ENCODE measurements at regions not wholly inside any gene's neighbourhood (a gene's known extent, or its start where the extent isn't known, plus 50 kb on each side); places are given as distances from the start of the nearest gene placed in this dataset.

- no peak for TF ChIP-seq USF2 (IDR thresholded peaks at IDR 0.05)
- TF ChIP-seq RFX5 (IDR thresholded peaks at IDR 0.05) = no peak
- no peak for TF ChIP-seq POLR2A (IDR thresholded peaks at IDR 0.05; ENCODE audit: low read length)
- no peak for TF ChIP-seq JUN (IDR thresholded peaks at IDR 0.05)
- no peak for TF ChIP-seq CTCF (IDR thresholded peaks at IDR 0.05)
- no peak for TF ChIP-seq TP53 (CRISPR knock-in tag; IDR thresholded peaks at IDR 0.05)
- TF ChIP-seq KDM1A (IDR thresholded peaks at IDR 0.05; ENCODE audit: low read depth) = no peak
- no peak for TF ChIP-seq JUNB (IDR thresholded peaks at IDR 0.05)
- no peak for TF ChIP-seq REST (IDR thresholded peaks at IDR 0.05)
- no peak for TF ChIP-seq FOSL2 (IDR thresholded peaks at IDR 0.05)
- no peak for TF ChIP-seq FOSL2 (CRISPR knock-in tag; IDR thresholded peaks at IDR 0.05)
- TF ChIP-seq MAX (IDR thresholded peaks at IDR 0.05) = no peak
- TF ChIP-seq SMC3 (IDR thresholded peaks at IDR 0.05) = no peak
- no peak for TF ChIP-seq RAD21 (conservative IDR thresholded peaks at IDR 0.05 in 1 of 2, IDR thresholded peaks at IDR 0.05 in 1 of 2)
- TF ChIP-seq HMGXB4 (CRISPR knock-in tag; IDR thresholded peaks at IDR 0.05; ENCODE audit: borderline replicate concordance) = no peak
Measured at GRCh38 chr4:27387711-27388110, 527.1 kb downstream of the STIM2 start.
